ENCODE measurements at regions not wholly inside any gene's neighbourhood (a gene's known extent, or its start where the extent isn't known, plus 50 kb on each side); places are given as distances from the start of the nearest gene placed in this dataset.
A peak's percentile ranks its signal among the peaks of the same experiment; 100 is the strongest.

GRCh38 chr4:71167083-71167482, 171.7 kb upstream of the SLC4A4 start:
- WGBS, 5 donors: 87 to 95% (median 92%) methylated on average over 3 of the region's 3 CpGs
- DNase-seq: no peak
- TF ChIP-seq POLR2A (IDR thresholded peaks at IDR 0.05): no peak
- TF ChIP-seq EP300 (IDR thresholded peaks at IDR 0.05): no peak
- TF ChIP-seq, protein P1, sequence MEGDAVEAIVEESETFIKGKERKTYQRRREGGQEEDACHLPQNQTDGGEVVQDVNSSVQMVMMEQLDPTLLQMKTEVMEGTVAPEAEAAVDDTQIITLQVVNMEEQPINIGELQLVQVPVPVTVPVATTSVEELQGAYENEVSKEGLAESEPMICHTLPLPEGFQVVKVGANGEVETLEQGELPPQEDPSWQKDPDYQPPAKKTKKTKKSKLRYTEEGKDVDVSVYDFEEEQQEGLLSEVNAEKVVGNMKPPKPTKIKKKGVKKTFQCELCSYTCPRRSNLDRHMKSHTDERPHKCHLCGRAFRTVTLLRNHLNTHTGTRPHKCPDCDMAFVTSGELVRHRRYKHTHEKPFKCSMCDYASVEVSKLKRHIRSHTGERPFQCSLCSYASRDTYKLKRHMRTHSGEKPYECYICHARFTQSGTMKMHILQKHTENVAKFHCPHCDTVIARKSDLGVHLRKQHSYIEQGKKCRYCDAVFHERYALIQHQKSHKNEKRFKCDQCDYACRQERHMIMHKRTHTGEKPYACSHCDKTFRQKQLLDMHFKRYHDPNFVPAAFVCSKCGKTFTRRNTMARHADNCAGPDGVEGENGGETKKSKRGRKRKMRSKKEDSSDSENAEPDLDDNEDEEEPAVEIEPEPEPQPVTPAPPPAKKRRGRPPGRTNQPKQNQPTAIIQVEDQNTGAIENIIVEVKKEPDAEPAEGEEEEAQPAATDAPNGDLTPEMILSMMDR (IDR thresholded peaks at IDR 0.05): no peak
- no peak for TF ChIP-seq POLR2AphosphoS5 (IDR thresholded peaks at IDR 0.05)
- Histone ChIP-seq H3K4me1 (no peaks in the 10 kb centered on the region), H3K27me3 (no peaks in the 10 kb centered on the region), H3K27ac (no peak overlapping the region), H3K36me3 (no peaks in the 10 kb centered on the region), H3K4me3 (no peak overlapping the region), H3K9me3 (no peaks in the 10 kb centered on the region)
- intact Hi-C loops (cut with DNase I; ENCODE audit: low total_unique reads): no loop called here

- no peak for DNase-seq
- H3K9me3 ChIP-seq: peaks cover 0 to 10% (median 4%) of the 10 kb centered on the region in 4 donors
- H3K4me3 ChIP-seq: no peak overlapping the region
- WGBS, 5 donors: 92 to 100% (median 98%) methylated on average over 2 of the region's 2 CpGs
- no peak overlapping the region for H3K27ac ChIP-seq
- intact Hi-C loops (cut with DNase I; ENCODE audit: low total_unique reads): no loop called here
- no peaks in the 10 kb centered on the region for H3K4me1 ChIP-seq
- no peaks in the 10 kb centered on the region for H3K36me3 ChIP-seq
- H3K27me3 ChIP-seq: no peaks in the 10 kb centered on the region
- no peak for TF ChIP-seq EP300 (IDR thresholded peaks at IDR 0.05)
- no peak for TF ChIP-seq POLR2AphosphoS5 (IDR thresholded peaks at IDR 0.05)
- TF ChIP-seq, protein P1 (IDR thresholded peaks at IDR 0.05): no peak
Observed at GRCh38 chr4:71171592-71171991, 167.2 kb upstream of the SLC4A4 start.

GRCh38 chr4:71181332-71181731, 157.5 kb upstream of the SLC4A4 start:
- no peak overlapping the region for H3K4me3 ChIP-seq
- no peak for DNase-seq
- H3K9me3 ChIP-seq: no peaks in the 10 kb centered on the region
- H3K36me3 ChIP-seq: no peaks in the 10 kb centered on the region
- H3K27me3 ChIP-seq: peaks cover 0 to 1% (median 0%) of the 10 kb centered on the region in 3 donors
- TF ChIP-seq, protein P1 (IDR thresholded peaks at IDR 0.05): no peak
- no peak for TF ChIP-seq POLR2A (IDR thresholded peaks at IDR 0.05)
- no peak for TF ChIP-seq POLR2AphosphoS5 (IDR thresholded peaks at IDR 0.05)
- TF ChIP-seq EP300 (IDR thresholded peaks at IDR 0.05): no peak
- H3K4me1 ChIP-seq: peaks cover 0 to 26% (median 12%) of the 10 kb centered on the region in 4 donors
- intact Hi-C loops (cut with DNase I; ENCODE audit: low total_unique reads): no loop called here
- no peak overlapping the region for H3K27ac ChIP-seq
- WGBS, 5 donors: 48 to 73% (median 68%) methylated on average over 1 of the region's 1 CpG

- 11 to 21% (median 16%) methylated on average over 10 of the region's 10 CpGs for WGBS, 5 donors
- no peak overlapping the region for H3K27ac ChIP-seq
- DNase-seq: peak; percentile 65 to 85
- H3K4me3 ChIP-seq: no peak overlapping the region
- H3K9me3 ChIP-seq: no peaks in the 10 kb centered on the region
- intact Hi-C loops (cut with DNase I; ENCODE audit: low total_unique reads): no loop called here
- H3K27me3 ChIP-seq: peaks cover 0 to 17% (median 0%) of the 10 kb centered on the region in 3 donors
- H3K36me3 ChIP-seq: no peaks in the 10 kb centered on the region
- H3K4me1 ChIP-seq: peaks cover 0 to 44% (median 22%) of the 10 kb centered on the region in 4 donors
- no peak for TF ChIP-seq EP300 (IDR thresholded peaks at IDR 0.05)
- TF ChIP-seq, protein P1 (IDR thresholded peaks at IDR 0.05): peak in 5 of 7 experiments; percentile 33 to 64 (median 47)
Observed at GRCh38 chr4:71184195-71184781, 154.5 kb upstream of the SLC4A4 start.
